HG02840 (cell line): ENCODE measurements at regions not wholly inside any gene's neighbourhood (a gene's known extent, or its start where the extent isn't known, plus 50 kb on each side); places are given as distances from the start of the nearest gene placed in this dataset.

Source experiments
- ATAC-seq: cut with Tn5 transposase; IDR thresholded peaks from one replicate; pipeline ENCODE4 v1.9.1; 2021; ENCODE audit warnings: mild to moderate bottlenecking, moderate library complexity, moderate number of reproducible peaks; ENCODE audit not compliant: unreplicated experiment, low FRiP score

DNA sequence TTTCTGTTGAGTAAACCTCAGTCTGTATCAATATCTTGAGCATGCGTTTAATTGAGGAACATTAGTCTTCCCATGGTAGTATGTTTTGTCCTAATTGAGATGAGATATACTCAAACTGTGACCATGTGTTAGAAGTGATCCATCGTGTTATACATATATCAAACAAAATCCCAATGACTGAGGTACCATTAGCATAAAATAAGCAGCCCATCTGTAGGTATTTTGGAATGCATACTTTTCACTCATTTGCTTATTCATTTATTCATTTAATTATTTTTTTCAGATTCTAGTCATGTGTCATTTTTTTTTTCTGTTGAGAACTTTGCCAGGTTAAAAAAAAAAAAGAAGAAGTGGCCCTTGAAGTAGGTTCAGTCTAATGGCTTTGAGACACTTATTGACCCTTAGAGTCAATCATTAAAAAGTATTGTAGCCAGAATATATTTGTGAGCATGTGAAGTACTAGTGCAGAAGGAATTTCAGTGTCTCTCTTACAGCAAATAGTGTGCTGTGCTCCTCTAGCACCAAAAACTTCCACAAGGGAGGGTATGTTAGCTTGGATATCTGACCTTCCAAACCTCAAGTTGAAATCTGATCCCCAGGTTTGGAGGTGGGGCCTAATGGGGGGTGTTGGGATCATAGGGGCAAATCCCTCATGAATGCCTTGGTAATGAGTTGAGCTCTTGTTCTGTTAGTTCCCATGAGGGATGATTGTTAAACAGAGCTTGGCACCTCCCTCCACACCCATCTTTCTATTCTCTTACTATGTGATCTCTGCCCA is 130.8 kb upstream of the NPY2R start:
- no peak for ATAC-seq

DNA sequence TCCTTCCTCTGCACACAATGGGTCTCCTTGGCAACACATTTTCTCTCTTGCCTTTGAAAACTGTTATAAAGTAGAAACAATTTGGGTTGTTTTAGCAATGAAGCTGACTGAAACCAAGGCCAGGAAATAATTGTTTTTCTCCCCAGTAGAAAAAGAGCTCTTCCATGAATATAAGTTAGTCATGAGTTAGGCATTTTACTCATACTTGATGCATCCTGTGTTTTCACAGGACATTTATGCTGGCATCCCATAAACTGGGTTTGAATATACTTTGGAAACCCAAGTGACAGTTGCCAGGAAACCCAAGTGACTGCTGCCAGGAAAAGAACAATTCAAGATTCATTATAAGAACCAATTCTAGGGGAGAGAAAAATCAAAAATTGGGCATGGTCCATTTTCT is 128.6 kb upstream of the NPY2R start:
- ATAC-seq = no peak

DNA sequence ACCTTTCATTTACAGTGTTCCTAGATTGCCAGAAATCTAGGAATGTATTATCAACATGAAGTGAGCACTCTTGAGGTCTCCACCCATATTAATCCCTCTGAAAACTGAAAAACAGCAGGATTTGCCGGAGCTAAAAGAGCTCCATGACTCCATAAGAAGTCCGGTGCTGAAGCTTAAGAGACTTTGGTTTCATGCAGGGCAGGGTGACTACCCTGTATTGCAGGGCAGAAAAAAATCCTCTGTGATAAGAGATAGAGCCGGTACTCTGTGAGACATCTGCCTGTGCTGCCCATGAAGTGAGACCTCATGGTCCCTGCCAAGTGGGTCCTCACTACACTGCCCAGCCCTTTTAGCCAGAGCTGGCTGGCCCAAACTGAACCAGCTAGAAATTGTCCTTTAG is 127.2 kb upstream of the NPY2R start:
- ATAC-seq = no peak

DNA sequence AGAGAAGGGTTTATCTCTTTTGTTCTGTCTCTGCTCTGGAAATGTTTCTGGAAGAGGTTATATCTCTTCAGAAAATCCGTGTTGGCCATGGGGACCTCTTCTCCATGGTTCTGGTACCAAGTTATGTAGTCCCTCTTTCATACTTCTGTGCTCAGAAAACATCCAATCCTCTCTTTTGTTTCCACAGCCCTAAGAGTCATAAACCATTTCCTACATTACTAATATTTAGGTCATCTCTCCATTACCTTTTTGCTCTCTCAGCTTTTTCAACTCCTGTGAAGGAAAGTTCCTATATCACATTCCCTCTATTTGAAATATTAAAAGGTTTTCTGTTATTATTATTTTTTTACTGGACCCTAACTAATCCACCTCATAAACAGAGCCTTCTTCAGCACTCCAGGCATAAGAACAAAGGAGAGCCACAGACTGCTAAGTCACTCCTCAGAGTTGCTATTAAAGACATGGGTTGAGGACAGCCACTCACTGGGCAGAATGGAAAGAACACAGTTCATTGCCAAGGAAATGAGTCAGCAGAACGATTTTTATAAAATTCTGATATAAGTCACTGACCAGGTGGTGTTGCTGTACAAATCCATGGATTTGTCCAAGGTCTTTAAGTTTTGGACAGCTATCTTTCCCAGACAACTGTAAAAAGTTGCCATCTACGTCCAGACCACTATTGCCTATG is 122.4 kb upstream of the NPY2R start:
- no peak for ATAC-seq

DNA sequence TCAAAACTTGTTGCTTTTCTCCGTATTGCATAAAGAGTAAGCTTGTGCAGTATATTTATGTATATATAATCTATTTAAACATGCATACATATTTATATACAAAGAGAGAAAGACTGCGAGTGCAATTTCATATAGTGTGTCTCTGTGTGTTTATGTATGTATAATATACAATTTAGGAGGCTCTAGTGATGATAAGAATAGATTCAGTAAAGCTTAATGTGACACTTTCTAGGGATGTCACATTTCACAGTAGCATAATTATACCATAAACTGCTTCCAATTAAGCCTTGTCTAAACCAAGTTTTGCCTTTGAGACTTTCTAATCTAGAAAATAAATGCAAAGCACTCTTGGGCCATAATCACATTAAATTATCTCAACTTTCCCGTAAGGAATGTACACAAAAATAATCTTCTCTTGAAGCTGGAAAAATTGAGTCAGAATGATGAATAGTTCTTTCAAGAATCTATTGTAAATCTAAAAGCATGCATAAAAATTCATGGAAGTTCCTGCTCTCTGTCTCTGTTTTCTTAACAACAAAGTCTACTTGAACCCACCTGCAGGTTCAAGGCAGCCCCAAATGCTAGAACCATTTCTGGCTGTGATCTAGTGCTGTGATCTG is 114.1 kb upstream of the NPY2R start:
- no peak for ATAC-seq

DNA sequence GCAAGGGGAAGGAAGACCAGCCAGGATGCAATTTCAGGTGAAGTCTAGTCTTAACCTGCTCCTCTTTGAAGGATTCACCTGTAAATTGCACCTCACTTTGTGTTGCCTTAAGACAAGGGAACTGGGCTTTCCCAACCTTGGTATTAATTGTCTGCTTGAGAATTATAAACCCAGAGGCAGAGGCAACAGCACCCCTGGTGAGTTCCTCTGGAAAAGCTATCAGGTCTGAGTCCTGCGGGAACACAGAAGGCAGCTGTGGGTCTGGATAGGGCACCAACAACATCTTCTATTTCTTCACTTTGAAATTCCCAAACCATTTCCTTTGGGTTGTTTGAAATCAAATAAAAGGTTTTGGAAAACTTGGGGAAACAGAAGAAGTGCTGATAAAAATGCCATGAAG is 109.2 kb upstream of the NPY2R start:
- no peak for ATAC-seq

DNA sequence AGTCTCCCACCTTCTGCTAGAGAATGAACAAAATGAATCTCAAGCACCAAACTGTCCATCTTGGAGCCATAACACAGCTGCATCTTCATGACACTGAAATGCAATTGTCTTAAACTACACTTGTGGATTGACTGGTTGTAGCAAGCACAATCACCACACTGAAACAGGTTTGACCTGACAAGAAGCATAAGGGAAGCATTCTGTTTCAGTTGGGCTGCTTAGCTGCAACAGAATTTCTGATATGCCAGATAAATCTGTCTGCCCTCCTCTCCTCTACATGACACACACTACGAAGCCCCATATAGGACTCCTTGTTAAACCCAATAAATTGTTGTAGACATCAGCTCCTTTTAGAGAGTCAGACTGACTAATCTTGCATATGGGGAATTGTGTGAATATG is 101.8 kb upstream of the NPY2R start:
- ATAC-seq = no peak

DNA sequence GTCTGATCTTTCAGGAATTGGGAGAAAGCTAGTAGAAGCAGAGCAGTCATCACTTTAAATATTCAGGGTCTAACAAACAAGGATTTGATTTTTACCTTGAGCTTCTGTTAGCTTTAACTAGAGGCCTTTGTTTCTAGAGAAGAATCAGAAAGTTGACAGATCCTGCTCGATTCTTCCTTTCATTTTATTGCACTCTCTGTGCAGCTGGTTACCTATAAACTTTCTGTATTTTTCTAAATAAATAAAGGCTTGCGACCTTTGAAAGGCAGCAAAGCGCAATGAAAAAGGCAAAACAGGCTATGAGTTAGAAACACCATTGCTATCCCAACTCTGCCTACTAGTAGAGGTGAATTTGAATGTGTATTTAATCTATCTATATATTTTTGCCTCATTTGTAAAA is 101.4 kb upstream of the NPY2R start:
- no peak for ATAC-seq

DNA sequence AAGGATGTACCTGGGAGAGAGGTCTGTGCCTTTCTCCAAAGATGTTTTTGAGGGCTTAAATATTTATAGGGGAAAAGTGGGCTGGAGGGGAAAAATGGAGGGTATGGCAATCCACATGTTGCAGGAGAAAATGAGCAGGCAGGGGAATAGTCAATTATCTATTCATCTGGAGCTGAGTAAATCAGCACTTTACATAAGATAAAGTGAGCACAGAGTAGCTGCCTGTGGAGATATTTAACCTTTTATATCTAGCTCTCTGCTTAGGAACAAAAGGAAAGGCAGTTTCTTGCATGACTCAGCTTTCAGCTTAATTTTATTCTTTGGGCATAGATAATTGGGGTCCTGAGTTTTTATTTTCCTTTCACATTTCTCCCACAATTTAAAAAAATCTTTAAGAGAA is 93.6 kb upstream of the NPY2R start:
- no peak for ATAC-seq

DNA sequence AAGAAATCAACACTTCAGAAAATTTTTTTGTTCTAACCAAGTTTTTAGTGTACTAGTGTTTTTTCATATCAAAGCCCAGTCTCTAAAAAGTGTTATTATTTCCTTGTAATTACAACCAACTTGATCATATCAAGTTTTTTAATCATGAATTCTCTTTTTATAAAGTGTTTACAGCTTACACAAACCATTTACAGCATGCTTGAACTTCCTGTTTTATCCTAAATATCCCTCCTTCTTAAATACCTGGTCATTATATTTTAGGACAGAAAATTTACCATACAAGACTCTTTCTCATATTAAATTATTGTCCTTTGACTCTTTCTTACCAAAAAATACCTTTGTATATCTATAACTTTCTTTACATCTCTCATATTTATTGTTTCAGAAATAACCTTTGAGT is 89.4 kb upstream of the NPY2R start:
- ATAC-seq = no peak

DNA sequence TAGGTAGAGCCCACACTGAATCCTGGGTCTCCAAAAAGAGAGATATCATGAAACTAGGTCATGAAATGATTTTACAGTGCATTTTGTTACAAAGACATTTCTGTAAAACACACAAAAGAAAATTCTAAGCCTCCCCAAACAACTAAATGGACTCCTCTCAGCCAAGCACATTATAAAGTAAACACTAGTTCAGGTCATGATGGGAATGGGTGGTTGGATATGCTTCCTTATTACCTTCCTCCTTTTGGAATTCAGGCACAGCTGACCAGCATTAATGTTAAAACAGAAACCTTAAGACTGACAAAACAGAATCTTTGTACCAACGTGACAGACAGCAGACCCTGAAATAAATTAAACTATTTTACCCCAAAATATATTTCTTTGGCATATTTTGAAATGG is 87.9 kb upstream of the NPY2R start:
- ATAC-seq = no peak

DNA sequence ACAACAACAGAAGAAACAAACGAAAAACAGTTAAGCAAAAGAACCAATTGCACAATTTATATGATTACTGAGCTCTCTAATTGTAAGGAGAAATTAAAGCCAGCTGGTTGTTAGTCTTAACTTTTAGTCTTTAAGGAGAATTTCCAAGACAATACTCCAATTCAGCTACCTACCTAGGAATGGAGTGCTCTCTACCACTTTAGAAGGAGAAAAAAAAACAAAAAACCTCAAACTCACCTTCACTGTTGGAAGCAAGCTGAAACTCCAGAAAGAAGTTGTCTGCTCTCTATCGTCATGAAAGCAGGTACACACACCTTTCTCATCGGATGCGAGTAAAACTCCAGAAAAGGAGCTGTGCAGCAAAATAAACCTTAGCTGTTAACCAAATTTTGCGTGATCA is 86.1 kb upstream of the NPY2R start:
- no peak for ATAC-seq

DNA sequence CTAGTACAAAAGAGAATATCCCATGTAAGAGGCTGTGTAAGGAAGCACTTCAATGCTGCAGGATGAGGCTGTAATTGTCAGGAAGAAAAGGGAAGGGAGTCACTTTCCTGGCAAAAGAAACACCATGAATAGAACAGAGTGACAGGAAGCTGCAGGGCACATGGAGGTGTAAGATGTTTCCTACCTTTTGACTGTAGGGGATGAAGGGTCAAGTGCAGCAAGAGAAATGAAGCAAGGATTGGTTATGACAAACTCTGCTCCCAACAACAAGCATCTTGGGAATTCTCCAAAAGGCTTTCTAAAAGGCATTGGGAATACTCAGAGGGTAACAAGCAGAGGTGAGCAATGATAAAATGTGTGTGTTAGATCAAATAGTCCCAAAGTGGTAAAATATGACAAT is 74.3 kb upstream of the NPY2R start:
- no peak for ATAC-seq

DNA sequence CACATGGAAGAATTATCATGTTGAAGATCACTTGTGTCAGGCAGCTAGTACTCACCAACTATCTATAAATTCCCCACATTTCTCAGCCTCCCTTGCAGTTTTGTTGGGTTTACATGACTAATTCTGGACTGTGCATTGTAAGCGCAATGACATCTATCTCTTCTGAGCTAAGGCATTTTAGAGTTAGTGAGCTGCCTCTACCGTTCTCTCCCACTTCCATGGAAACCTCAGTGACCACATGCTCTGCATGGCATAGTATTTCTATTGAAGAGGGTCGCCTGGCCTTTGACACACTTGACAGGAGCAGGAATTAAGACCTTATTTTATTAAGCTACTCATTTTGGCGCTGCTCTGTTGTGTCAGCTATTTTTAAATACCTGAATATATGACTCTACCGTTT is 67.5 kb upstream of the NPY2R start:
- ATAC-seq = no peak

DNA sequence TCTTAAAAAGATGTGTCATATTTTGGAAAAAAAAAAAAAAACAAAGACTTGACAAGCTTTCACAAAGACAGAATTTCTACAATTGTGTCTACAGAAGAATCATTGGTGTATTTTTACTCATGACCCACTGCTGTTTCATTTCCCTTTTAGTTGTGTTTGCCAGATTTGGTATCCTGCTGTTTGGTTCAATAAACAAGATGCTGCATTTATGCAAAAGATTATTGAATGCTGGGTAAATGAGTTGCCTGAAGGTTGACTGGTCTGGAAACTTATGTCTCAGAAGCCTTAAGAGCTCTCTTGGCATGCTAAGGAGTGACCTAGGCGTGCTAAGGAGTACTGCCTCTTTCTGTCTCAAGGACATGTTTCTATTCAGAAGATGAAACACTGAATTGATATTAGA is 64.9 kb upstream of the NPY2R start:
- ATAC-seq = no peak
